CD4-positive, alpha-beta memory T cell (primary cell): ENCODE measurements at regions not wholly inside any gene's neighbourhood (a gene's known extent, or its start where the extent isn't known, plus 50 kb on each side); places are given as distances from the start of the nearest gene placed in this dataset.

Experiments
- CTCF ChIA-PET: fragments of 350-600 bp; sonication (Branson Sonifier 250); formaldehyde crosslinking; loops from one replicate; lab custom pipeline; 2021; ENCODE audit warnings: inconsistent platforms; ENCODE audit not compliant: partially characterized antibody; lab: Charles Lee
- POLR2A ChIA-PET: fragments of 350-600 bp; sonication (Branson Sonifier 250); formaldehyde crosslinking; loops from one replicate; lab custom pipeline; 2021; ENCODE audit not compliant: partially characterized antibody; lab: Charles Lee
- DNase-seq, 5 donors: peaks; one replicate each; pipeline versions ENCODE4 v3.0.0 to v3.0.0-alpha.2; 2020 to 2022; ENCODE audit warnings: mixed read lengths in 1 of 5
- H3K27ac ChIP-seq: one replicate; pipeline ENCODE4 v1.7.0; 2013; ENCODE audit warnings: low read depth, low read length
- H3K27me3 ChIP-seq: 2 replicates; pipeline ENCODE4 v1.7.0; 2013; ENCODE audit warnings: mild to moderate bottlenecking, low read length, moderate library complexity; ENCODE audit not compliant: insufficient read depth
- H3K36me3 ChIP-seq: 2 replicates; pipeline ENCODE4 v1.7.0; 2013; ENCODE audit warnings: mild to moderate bottlenecking, low read length, moderate library complexity; ENCODE audit not compliant: insufficient read depth
- H3K4me1 ChIP-seq: 2 replicates; pipeline ENCODE4 v1.7.0; 2013; ENCODE audit warnings: mild to moderate bottlenecking, low read length, moderate library complexity; ENCODE audit not compliant: insufficient read depth
- H3K4me3 ChIP-seq, 2 donors: one replicate each; pipeline ENCODE4 v1.7.0; 2013; ENCODE audit warnings: low read length in 2 of 2, mild to moderate bottlenecking in 1 of 2
- H3K9me3 ChIP-seq, 2 donors: one replicate each; pipeline ENCODE4 v1.7.0; 2013; ENCODE audit warnings: low read length in 2 of 2, control low read depth in 1 of 2; ENCODE audit not compliant: control insufficient read depth in 1 of 2
- H3K27ac Mint-ChIP-seq, 7 donors: one replicate each; pipeline ENCODE4 v1.8.0; 2020 to 2021; ENCODE audit warnings: mixed read lengths in 7 of 7, mild to moderate bottlenecking in 6 of 7, inconsistent platforms in 3 of 7, moderate library complexity in 3 of 7
- H3K27me3 Mint-ChIP-seq, 2 donors: one replicate each; pipeline ENCODE4 v1.8.0; 2020 to 2021; ENCODE audit warnings: mixed read lengths in 2 of 2
- H3K36me3 Mint-ChIP-seq, 2 donors: one replicate each; pipeline ENCODE4 v1.8.0; 2020 to 2021; ENCODE audit warnings: mixed read lengths in 2 of 2, inconsistent platforms in 1 of 2, mild to moderate bottlenecking in 1 of 2
- H3K4me1 Mint-ChIP-seq, 4 donors: one replicate each; pipeline ENCODE4 v1.8.0; 2020 to 2021; ENCODE audit warnings: mixed read lengths in 4 of 4, mild to moderate bottlenecking in 1 of 4
- H3K4me3 Mint-ChIP-seq, 8 donors: one replicate each; pipeline ENCODE4 v1.8.0; 2020 to 2021; ENCODE audit warnings: mixed read lengths in 8 of 8, mild to moderate bottlenecking in 7 of 8, moderate library complexity in 6 of 8, inconsistent platforms in 3 of 8
- H3K9me3 Mint-ChIP-seq, 8 donors: one replicate each; pipeline ENCODE4 v1.8.0; 2020 to 2021; ENCODE audit warnings: mixed read lengths in 8 of 8, mild to moderate bottlenecking in 5 of 8, inconsistent platforms in 3 of 8, moderate library complexity in 1 of 8
- intact Hi-C: fragments of 100-400 bp; cut with micrococcal nuclease; formaldehyde crosslinking; loops from one replicate; pipeline ENCODE4 v1.15.1; 2023

GRCh38 chr20:60086821-60087562, 128.8 kb downstream of the CDH26 start:
- DNase-seq, result no peak
- H3K9me3 Mint-ChIP-seq, result peaks cover 0 to 3% (median 0%) of the 10 kb centered on the region in 8 donors
- no peak overlapping the region for H3K4me3 ChIP-seq
- H3K36me3 ChIP-seq, result no peaks in the 10 kb centered on the region
- peaks cover 3% of the 10 kb centered on the region for H3K4me1 ChIP-seq
- no peak overlapping the region for H3K27ac Mint-ChIP-seq
- no peaks in the 10 kb centered on the region for H3K27me3 ChIP-seq
- intact Hi-C loops, result no loop called here
- H3K4me1 Mint-ChIP-seq, result peaks cover 2 to 8% (median 5%) of the 10 kb centered on the region in 4 donors
- ChIA-PET POLR2A (no interaction called here), CTCF (no interaction called here)
- H3K9me3 ChIP-seq, result no peaks in the 10 kb centered on the region
- peak overlapping the region; percentile 32 to 72 (median 58) for H3K4me3 Mint-ChIP-seq
- H3K36me3 Mint-ChIP-seq, result peaks cover 0 to 3% of the 10 kb centered on the region in 2 donors
- H3K27ac ChIP-seq, result no peak overlapping the region
- H3K27me3 Mint-ChIP-seq, result peaks cover 8 to 12% of the 10 kb centered on the region in 2 donors

- POLR2A ChIA-PET, result no interaction called here
- DNase-seq, result no peak
- H3K27ac ChIP-seq, result no peak overlapping the region
- no peaks in the 10 kb centered on the region for H3K36me3 ChIP-seq
- Mint-ChIP-seq H3K9me3 (peaks cover 0 to 10% (median 3%) of the 10 kb centered on the region in 8 donors), H3K4me3 (peak overlapping the region; percentile 23 to 85 (median 80)), H3K27ac (peak overlapping the region in 2 of 7 donors; percentile 30 to 62), H3K27me3 (peaks cover 8 to 12% of the 10 kb centered on the region in 2 donors), H3K4me1 (peaks cover 2 to 8% (median 5%) of the 10 kb centered on the region in 4 donors), H3K36me3 (peaks cover 0 to 6% of the 10 kb centered on the region in 2 donors)
- intact Hi-C loops, result no loop called here
- H3K4me1 ChIP-seq, result peaks cover 3% of the 10 kb centered on the region
- CTCF ChIA-PET, result no interaction called here
- H3K4me3 ChIP-seq, result no peak overlapping the region
- H3K9me3 ChIP-seq, result no peaks in the 10 kb centered on the region
- no peaks in the 10 kb centered on the region for H3K27me3 ChIP-seq
These were observed 129.4 kb downstream of the CDH26 start for GRCh38 chr20:60087563-60088105.

DNA sequence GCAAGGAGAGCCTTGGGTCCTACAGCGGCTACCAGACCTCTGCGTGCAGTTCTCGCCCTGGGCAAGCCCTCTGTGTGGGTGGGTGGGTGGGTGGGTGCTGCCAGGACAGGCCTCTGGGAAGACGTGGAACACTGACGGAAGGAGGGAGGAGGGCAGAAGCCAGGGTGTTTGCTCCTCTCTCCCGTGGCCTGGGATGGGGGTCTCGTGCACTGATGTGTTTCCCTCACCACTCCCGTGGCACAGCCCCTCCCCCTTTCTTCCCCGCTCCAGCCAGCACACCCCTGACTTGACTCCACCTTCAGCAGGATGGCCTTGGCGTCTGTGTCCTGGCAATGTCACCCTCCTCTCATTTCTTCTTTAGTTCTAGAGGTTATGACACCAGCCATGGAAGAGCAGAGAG, 130.0 kb downstream of the CDH26 start:
- intact Hi-C loops, result no loop called here
- DNase-seq, result no peak
- Histone ChIP-seq H3K4me3 (no peak overlapping the region), H3K27me3 (no peaks in the 10 kb centered on the region), H3K9me3 (no peaks in the 10 kb centered on the region), H3K36me3 (no peaks in the 10 kb centered on the region), H3K4me1 (peaks cover 3% of the 10 kb centered on the region), H3K27ac (no peak overlapping the region)
- POLR2A ChIA-PET, result no interaction called here
- Mint-ChIP-seq H3K36me3 (peaks cover 0 to 6% of the 10 kb centered on the region in 2 donors), H3K9me3 (peaks cover 0 to 12% (median 4%) of the 10 kb centered on the region in 8 donors), H3K27ac (no peak overlapping the region), H3K4me3 (peak overlapping the region in 5 of 8 donors; percentile 34 to 56 (median 41)), H3K4me1 (peaks cover 2 to 8% (median 5%) of the 10 kb centered on the region in 4 donors), H3K27me3 (peaks cover 8 to 12% of the 10 kb centered on the region in 2 donors)
- CTCF ChIA-PET, result no interaction called here

DNA sequence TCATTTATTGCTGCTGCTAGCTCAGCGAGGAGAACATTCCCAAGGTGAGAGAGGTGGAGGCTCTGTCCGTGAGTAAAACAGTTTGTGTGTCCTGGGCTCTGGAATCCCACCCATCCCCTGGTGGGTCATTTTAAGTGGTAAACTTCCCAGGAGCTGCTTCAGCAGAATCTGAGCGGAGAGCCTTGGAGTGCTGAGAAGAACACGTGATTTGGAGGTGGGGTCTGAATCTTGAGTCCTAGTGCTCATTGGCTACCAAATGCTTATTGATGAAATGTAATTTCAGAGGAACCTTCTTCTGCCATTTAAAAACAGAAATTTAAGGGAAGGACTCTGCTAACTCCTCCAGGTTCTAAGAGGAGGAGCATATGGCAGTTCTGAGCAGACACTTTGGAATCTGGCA, 132.4 kb downstream of the CDH26 start:
- ChIA-PET CTCF (no interaction called here), POLR2A (no interaction called here)
- H3K36me3 Mint-ChIP-seq, result peaks cover 0 to 6% of the 10 kb centered on the region in 2 donors
- H3K9me3 ChIP-seq, result no peaks in the 10 kb centered on the region
- H3K4me3 Mint-ChIP-seq, result no peak overlapping the region
- intact Hi-C loops, result no loop called here
- no peak overlapping the region for H3K4me3 ChIP-seq
- no peak for DNase-seq
- peaks cover 2 to 8% (median 5%) of the 10 kb centered on the region in 4 donors for H3K4me1 Mint-ChIP-seq
- H3K27me3 Mint-ChIP-seq, result peaks cover 6 to 12% of the 10 kb centered on the region in 2 donors
- H3K27ac ChIP-seq, result no peak overlapping the region
- H3K27me3 ChIP-seq, result no peaks in the 10 kb centered on the region
- H3K4me1 ChIP-seq, result peaks cover 3% of the 10 kb centered on the region
- H3K27ac Mint-ChIP-seq, result no peak overlapping the region
- H3K36me3 ChIP-seq, result no peaks in the 10 kb centered on the region
- H3K9me3 Mint-ChIP-seq, result peaks cover 0 to 18% (median 10%) of the 10 kb centered on the region in 8 donors

- Mint-ChIP-seq H3K4me3 (no peak overlapping the region), H3K36me3 (peaks cover 0 to 6% of the 10 kb centered on the region in 2 donors), H3K9me3 (peaks cover 0 to 18% (median 10%) of the 10 kb centered on the region in 8 donors), H3K27ac (no peak overlapping the region), H3K4me1 (peaks cover 2 to 8% (median 5%) of the 10 kb centered on the region in 4 donors), H3K27me3 (peaks cover 3 to 12% of the 10 kb centered on the region in 2 donors)
- H3K36me3 ChIP-seq, result no peaks in the 10 kb centered on the region
- ChIA-PET CTCF (no interaction called here), POLR2A (no interaction called here)
- no peaks in the 10 kb centered on the region for H3K27me3 ChIP-seq
- H3K9me3 ChIP-seq, result no peaks in the 10 kb centered on the region
- no peak for DNase-seq
- peaks cover 3% of the 10 kb centered on the region for H3K4me1 ChIP-seq
- intact Hi-C loops, result no loop called here
- no peak overlapping the region for H3K27ac ChIP-seq
- H3K4me3 ChIP-seq, result no peak overlapping the region
These were observed 133.1 kb downstream of the CDH26 start for GRCh38 chr20:60091305-60091704.

DNA sequence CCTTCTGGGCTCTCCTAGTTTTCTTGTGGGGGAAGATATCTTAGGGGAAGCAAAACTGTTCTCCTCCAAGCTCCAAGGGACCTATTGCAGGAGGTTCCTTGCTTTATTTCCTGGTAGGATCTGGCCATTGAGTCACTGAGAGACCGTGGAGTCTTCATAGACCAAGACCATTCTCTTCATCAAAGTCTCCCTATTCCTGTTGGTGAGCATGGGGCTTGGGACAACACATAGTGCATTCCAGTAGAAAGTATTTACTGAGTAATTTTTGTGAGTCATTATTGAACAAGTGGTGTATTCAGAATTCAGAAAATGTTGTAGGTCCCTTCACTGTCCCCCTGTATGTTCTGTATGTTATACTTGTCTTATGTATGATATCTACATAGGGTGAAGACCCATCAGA, 133.6 kb downstream of the CDH26 start:
- Mint-ChIP-seq H3K36me3 (peaks cover 0 to 6% of the 10 kb centered on the region in 2 donors), H3K4me3 (no peak overlapping the region), H3K4me1 (peaks cover 2 to 5% (median 4%) of the 10 kb centered on the region in 4 donors), H3K9me3 (peaks cover 0 to 18% (median 10%) of the 10 kb centered on the region in 8 donors), H3K27ac (no peak overlapping the region), H3K27me3 (peaks cover 3 to 9% of the 10 kb centered on the region in 2 donors)
- no peak overlapping the region for H3K27ac ChIP-seq
- no peak overlapping the region for H3K4me3 ChIP-seq
- H3K27me3 ChIP-seq, result no peaks in the 10 kb centered on the region
- no peaks in the 10 kb centered on the region for H3K9me3 ChIP-seq
- POLR2A ChIA-PET, result no interaction called here
- no peak for DNase-seq
- CTCF ChIA-PET, result no interaction called here
- H3K36me3 ChIP-seq, result no peaks in the 10 kb centered on the region
- intact Hi-C loops, result no loop called here
- H3K4me1 ChIP-seq, result peaks cover 3% of the 10 kb centered on the region

- H3K27ac Mint-ChIP-seq, result no peak overlapping the region
- H3K27me3 ChIP-seq, result no peaks in the 10 kb centered on the region
- peaks cover 3 to 6% of the 10 kb centered on the region in 2 donors for H3K27me3 Mint-ChIP-seq
- H3K9me3 ChIP-seq, result no peaks in the 10 kb centered on the region
- DNase-seq, result no peak
- ChIA-PET CTCF (no interaction called here), POLR2A (no interaction called here)
- no peak overlapping the region for H3K4me3 ChIP-seq
- H3K4me1 ChIP-seq, result no peaks in the 10 kb centered on the region
- peaks cover 0 to 6% of the 10 kb centered on the region in 2 donors for H3K36me3 Mint-ChIP-seq
- peaks cover 0 to 3% (median 2%) of the 10 kb centered on the region in 4 donors for H3K4me1 Mint-ChIP-seq
- H3K27ac ChIP-seq, result no peak overlapping the region
- peaks cover 0 to 18% (median 10%) of the 10 kb centered on the region in 8 donors for H3K9me3 Mint-ChIP-seq
- intact Hi-C loops, result no loop called here
- H3K36me3 ChIP-seq, result no peaks in the 10 kb centered on the region
- no peak overlapping the region for H3K4me3 Mint-ChIP-seq
These were observed 134.5 kb downstream of the CDH26 start for GRCh38 chr20:60092729-60093128.
